HG02885 (cell line): ENCODE measurements at regions not wholly inside any gene's neighbourhood (a gene's known extent, or its start where the extent isn't known, plus 50 kb on each side); places are given as distances from the start of the nearest gene placed in this dataset.
A peak's percentile ranks its signal among the peaks of the same experiment; 100 is the strongest.

Experiments used
- ATAC-seq: cut with Tn5 transposase; IDR thresholded peaks from one replicate; pipeline ENCODE4 v1.9.1; 2021; ENCODE audit warnings: mild to moderate bottlenecking; ENCODE audit not compliant: unreplicated experiment, poor library complexity

GRCh38 chr18:21991886-21992285, 177.5 kb upstream of the GATA6 start:
- no peak for ATAC-seq

- ATAC-seq = no peak
Measured at GRCh38 chr18:21996351-21996826, 173.0 kb upstream of the GATA6 start.

GRCh38 chr18:21997207-21998143, 171.9 kb upstream of the GATA6 start:
- peak; percentile 74 for ATAC-seq

GRCh38 chr18:21998486-21998885, 170.9 kb upstream of the GATA6 start:
- ATAC-seq = no peak

- no peak for ATAC-seq
Measured at GRCh38 chr18:22001912-22002487, 167.4 kb upstream of the GATA6 start.

GRCh38 chr18:22005191-22005841, 164.1 kb upstream of the GATA6 start:
- ATAC-seq = no peak

- no peak for ATAC-seq
Measured at GRCh38 chr18:22006458-22006857, 162.9 kb upstream of the GATA6 start.

- no peak for ATAC-seq
Measured at GRCh38 chr18:22009242-22009641, 160.1 kb upstream of the GATA6 start.

GRCh38 chr18:22013993-22014392, 155.4 kb upstream of the GATA6 start:
- ATAC-seq = no peak

GRCh38 chr18:22015156-22015555, 154.2 kb upstream of the GATA6 start:
- ATAC-seq = no peak

- ATAC-seq = no peak
Measured at GRCh38 chr18:22018366-22018765, 151.0 kb upstream of the GATA6 start.

GRCh38 chr18:22019193-22019592, 150.2 kb upstream of the GATA6 start:
- ATAC-seq = no peak

GRCh38 chr18:22020127-22020866, 149.1 kb upstream of the GATA6 start:
- ATAC-seq = no peak

GRCh38 chr18:22020867-22021370, 148.5 kb upstream of the GATA6 start:
- ATAC-seq = no peak

GRCh38 chr18:22021701-22022100, 147.7 kb upstream of the GATA6 start:
- no peak for ATAC-seq

- no peak for ATAC-seq
Measured at GRCh38 chr18:22024924-22025323, 144.5 kb upstream of the GATA6 start.

- no peak for ATAC-seq
Measured at GRCh38 chr18:22026362-22026761, 143.0 kb upstream of the GATA6 start.

GRCh38 chr18:22026889-22027288, 142.5 kb upstream of the GATA6 start:
- ATAC-seq = no peak

- no peak for ATAC-seq
Measured at GRCh38 chr18:22031611-22032010, 137.8 kb upstream of the GATA6 start.

GRCh38 chr18:22032392-22032961, 136.9 kb upstream of the GATA6 start:
- ATAC-seq = peak; percentile 81
